Hematopoietic multipotent progenitor cell (in vitro differentiated cells): ENCODE measurements at regions not wholly inside any gene's neighbourhood (a gene's known extent, or its start where the extent isn't known, plus 50 kb on each side); places are given as distances from the start of the nearest gene placed in this dataset.
"Not testable (repeated sequence)": the region's sequence is repeated elsewhere in the genome, so short reads cannot be mapped to it uniquely, and the experiment has no call there.

Experiments
- DNase-seq, 3 donors: peaks; one replicate each; pipeline ENCODE4 v3.0.0-alpha.2; 2011 to 2015; ENCODE audit warnings: low read depth in 2 of 3, low spot score in 2 of 3

DNA sequence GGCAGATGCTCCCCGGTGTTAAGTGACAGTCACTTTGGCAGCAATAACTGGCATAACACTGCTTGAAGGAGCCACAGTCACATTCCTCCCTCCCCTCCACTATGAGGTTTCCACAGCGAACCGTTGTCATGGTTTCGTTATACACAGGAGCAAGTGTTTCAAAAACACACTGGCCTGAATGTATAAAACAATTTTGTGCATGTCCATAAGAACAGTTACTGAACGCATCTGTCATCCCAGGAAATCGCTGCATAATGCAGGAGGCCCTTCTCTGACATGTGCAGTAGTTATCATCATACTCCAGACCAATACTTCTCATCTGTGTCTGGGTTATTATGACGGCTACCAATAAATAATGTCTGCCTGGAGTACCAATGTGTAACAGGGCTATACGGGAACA lies 444.4 kb downstream of the TMEM121 start:
- peak in 1 of 3 donors; percentile 70 for DNase-seq

GRCh38 chr14:105971593-105972500 lies 445.5 kb downstream of the TMEM121 start:
- no peak for DNase-seq

DNA sequence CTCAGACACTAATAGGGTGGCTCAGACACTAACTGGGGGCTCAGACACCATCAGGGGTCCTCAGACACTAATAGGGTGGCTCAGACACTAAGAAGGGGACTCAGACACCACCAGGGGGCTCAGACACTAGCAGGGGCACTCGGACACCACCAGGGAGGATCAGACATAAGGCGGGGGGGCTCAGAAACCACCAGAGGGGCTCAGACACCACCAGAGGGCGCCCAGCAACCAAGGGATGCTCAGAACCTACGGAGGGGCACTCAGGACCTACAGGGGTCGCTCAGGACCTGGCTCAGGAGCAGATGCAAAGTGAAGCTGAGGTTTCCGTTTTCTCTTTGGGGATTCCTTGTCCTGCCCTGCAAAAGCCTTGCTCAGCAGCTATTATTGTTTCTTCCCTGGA lies 448.5 kb downstream of the TMEM121 start:
- peak; percentile 37 to 95 (median 93) for DNase-seq

DNA sequence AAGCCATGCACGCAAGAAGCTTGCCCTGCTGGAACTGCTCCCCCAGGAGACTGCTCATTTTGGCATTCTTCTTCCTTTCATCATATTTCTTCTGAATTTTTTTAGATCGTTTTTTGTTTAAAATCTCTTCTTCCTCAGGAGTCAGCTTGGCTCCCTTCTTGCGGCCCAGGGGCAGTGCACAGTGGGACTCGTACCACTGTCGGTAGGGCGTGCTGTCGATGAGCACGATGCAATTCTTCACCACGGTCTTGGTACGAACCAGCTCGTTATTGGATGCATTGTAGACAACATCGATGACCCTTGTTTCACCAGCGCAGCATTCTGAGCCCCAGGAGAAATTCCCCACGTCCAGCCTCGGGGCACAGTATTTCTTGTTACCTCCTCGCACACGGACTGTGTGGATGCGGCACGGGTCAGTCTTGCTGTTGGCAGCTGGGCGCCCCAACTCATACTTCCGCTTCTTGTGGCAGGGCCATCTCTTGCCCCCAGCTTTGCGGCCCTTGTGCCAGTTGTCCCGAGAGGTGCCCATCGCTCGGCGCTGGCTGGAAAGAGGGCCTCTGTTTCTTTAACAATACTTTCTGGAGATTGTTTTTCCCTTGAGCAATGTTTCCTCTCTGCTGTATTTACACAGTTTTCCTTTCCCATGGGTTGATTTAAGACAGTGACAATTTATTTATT lies 452.4 kb downstream of the TMEM121 start:
- no peak for DNase-seq

DNA sequence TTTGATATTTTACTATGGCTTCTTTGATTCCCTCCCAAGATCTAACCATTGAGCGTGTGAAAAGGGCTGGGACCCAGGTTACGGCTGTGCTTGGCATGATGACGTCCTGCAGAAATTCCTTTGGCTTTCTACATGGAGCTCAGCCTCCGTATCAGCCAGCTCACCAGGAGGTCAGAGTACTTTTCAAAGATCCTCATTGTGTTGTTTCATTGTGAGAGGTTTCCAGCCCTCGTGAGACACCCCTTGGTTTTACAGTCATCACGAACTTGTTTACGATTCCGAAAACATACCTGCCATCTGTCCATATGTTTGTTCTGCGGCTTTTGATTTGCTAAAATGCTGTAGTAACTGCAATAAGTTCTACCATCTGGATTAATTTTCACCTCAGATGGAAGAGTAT lies 453.1 kb downstream of the TMEM121 start:
- DNase-seq = no peak

GRCh38 chr14:105980224-105980623 lies 453.8 kb downstream of the TMEM121 start:
- no peak for DNase-seq

GRCh38 chr14:105981517-105982302 lies 455.3 kb downstream of the TMEM121 start:
- peak in 2 of 3 donors; percentile 88 to 97 for DNase-seq

DNA sequence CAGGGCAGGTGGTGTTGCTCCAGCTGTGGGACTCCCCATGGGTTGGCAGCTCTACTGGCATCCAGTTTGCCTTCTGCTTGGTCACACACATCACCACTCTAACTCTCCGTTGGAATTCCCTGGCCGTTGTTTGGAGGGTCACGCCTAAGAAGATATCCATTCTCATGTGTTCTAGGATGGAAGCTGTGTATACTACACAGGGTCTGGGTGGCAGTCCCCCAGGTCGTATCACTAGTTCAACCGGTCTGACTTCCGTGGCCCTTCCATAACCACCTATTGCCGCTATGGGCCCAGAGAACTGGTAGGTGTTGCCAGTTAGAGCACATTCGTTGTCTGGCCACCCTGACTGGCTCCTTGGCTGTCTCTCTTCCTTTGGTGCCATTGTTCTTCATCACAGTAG lies 456.3 kb downstream of the TMEM121 start:
- DNase-seq = no peak

- DNase-seq = no peak
Measured at GRCh38 chr14:105986894-105987284, 460.5 kb downstream of the TMEM121 start.

DNA sequence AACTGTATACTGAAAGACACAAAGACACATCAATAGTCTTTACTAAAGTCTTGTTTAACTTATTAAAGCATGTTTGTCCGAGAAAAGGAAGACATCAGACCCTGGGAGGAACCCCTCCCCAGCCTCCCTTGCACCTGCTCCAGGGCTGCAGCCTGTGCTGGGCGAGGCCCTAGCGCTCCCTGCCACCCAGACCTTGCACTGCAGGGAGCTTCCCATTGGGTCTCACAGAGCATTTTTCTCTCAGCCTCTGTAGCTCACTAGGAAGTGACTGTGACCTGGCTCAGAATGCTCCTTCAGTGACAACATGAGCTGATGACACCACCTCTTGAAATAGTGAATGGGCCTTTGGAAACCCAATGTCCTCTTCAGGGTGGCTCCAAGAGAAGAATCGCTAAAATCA lies 461.2 kb downstream of the TMEM121 start:
- no peak for DNase-seq

DNA sequence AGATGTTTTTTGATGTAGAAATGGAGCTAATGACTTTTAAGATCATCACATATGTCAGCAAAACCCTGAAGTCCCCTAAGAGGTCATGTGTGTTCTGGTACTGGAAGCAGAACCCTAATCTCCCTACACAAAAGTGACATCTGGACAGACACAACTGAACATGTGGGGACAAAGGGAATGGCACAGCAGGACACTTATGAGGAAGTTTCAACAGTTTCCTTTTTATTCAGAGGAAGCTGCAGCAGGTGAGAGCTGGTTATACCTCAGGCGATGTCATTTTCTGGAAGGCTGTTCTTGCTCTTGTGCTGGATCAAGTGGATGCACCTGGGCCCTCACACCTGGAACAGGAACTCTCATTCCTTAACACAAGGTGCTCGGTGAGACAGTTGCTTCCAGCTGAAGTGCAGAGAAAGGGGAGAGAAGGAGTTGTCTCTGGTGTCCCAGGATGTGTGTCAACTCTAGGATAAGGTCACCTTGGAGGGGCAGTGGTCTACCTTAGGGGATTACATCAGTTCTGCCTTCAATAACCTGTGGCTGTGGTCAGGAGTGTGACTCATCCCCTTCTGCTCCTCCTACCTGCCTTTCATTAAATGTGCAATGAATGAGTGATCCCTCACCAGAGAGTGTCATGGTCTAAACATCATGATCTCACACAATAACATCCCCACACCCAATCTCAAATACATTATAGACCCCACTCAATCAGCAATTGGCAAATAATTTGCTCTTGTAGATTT lies 463.4 kb downstream of the TMEM121 start:
- DNase-seq = no peak

DNA sequence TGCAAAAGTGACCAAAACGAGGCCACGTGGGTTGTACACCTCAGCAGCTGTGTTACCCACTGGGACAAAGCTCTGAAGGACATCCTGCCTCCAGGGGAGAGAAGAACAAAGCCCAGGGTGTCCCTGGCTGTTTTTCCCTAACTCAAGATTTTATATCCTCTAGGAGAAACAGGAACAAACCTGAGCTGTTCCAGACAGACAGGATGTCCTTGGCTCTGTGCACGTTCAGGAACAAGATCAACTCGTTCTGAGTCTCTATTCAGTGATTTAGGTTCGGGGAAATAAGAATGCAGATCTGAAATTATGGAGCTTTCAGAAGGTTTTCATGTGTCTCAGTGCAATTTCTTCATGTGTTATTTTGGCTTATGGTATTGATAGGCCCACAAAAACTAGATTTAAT lies 465.3 kb downstream of the TMEM121 start:
- DNase-seq = not testable (repeated sequence)

- DNase-seq = no peak
Measured at GRCh38 chr14:105993814-105994213, 467.4 kb downstream of the TMEM121 start.

- not testable (repeated sequence) for DNase-seq
Measured at GRCh38 chr14:105995011-105995710, 468.8 kb downstream of the TMEM121 start.

GRCh38 chr14:105998597-105998996 lies 472.2 kb downstream of the TMEM121 start:
- DNase-seq = not testable (repeated sequence)

GRCh38 chr14:105999361-106000028 lies 473.1 kb downstream of the TMEM121 start:
- DNase-seq = peak; percentile 56 to 92 (median 84)

- not testable (repeated sequence) for DNase-seq
Measured at GRCh38 chr14:106000029-106000511, 473.7 kb downstream of the TMEM121 start.

DNA sequence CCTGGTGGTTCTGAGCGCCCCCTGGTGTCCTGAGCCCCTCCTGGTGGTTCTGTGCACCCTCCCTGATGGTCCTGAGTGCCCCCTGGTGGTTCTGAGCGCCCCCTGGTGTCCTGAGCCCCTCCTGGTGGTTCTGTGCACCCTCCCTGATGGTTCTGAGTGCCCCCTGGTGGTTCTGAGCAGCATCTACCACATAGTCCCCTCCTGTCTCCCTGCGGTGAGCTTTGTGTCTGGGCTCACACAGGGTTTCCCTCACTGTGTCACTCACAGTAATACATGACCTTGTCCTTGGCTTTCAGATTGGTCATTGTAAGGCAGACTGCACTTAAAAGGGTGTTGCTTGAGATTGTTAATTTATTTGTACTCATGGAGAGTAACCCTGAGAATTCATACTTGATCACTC lies 474.9 kb downstream of the TMEM121 start:
- not testable (repeated sequence) for DNase-seq

DNA sequence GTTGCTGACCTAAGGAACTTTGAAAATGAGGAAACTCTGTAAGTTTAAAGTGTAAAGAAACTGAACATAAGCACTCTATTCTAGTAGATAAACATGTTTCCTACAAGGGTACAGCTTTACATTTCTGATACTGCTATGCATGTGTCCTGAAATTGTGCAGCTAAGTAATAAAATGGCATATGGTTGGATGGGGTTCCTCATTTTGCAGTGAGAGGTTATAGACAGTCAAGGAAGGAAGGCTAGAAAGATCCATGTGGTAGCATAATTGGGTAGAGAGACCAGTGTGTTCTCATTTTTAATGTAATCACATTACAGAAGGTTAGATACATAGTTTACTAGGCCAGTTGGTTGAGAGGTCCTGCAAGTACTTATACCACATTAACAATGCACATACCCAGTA lies 477.0 kb downstream of the TMEM121 start:
- DNase-seq = peak in 1 of 3 donors; percentile 61
